Epithelial cell of esophagus (primary cell): ENCODE measurements at regions not wholly inside any gene's neighbourhood (a gene's known extent, or its start where the extent isn't known, plus 50 kb on each side); places are given as distances from the start of the nearest gene placed in this dataset.

ENCODE experiments used
- DNase-seq: peaks from one replicate; pipeline ENCODE4 v3.0.0; 2010; ENCODE audit warnings: low read depth
- H3K4me3 ChIP-seq: 2 replicates; pipeline ENCODE4 v1.5.1; 2011; ENCODE audit warnings: mild to moderate bottlenecking, low read length, control low read depth
- CTCF ChIP-seq: IDR thresholded peaks from 2 replicates; pipeline ENCODE4 v1.5.1; 2011; ENCODE audit warnings: low read depth, mild to moderate bottlenecking, low read length, control low read depth, inconsistent platforms; ENCODE audit not compliant: insufficient read depth; ENCODE audit errors: missing control alignments

- H3K4me3 ChIP-seq = no peak overlapping the region
- DNase-seq = no peak
- TF ChIP-seq CTCF = no peak
These were observed 1356.6 kb upstream of the ADGRL2 start for GRCh38 chr1:80444171-80444570.

GRCh38 chr1:80441664-80442063, 1359.1 kb upstream of the ADGRL2 start:
- peak; percentile 21 for DNase-seq
- peak; percentile 9 for TF ChIP-seq CTCF
- H3K4me3 ChIP-seq = no peak overlapping the region

GRCh38 chr1:80436851-80437250, 1363.9 kb upstream of the ADGRL2 start:
- TF ChIP-seq CTCF = no peak
- DNase-seq = no peak
- no peak overlapping the region for H3K4me3 ChIP-seq

GRCh38 chr1:80427881-80428280, 1372.9 kb upstream of the ADGRL2 start:
- TF ChIP-seq CTCF = no peak
- no peak overlapping the region for H3K4me3 ChIP-seq
- DNase-seq = no peak

GRCh38 chr1:80424249-80424648, 1376.5 kb upstream of the ADGRL2 start:
- TF ChIP-seq CTCF = no peak
- H3K4me3 ChIP-seq = no peak overlapping the region
- DNase-seq = no peak

- DNase-seq = no peak
- no peak overlapping the region for H3K4me3 ChIP-seq
- TF ChIP-seq CTCF = no peak
These were observed 1382.6 kb upstream of the ADGRL2 start for GRCh38 chr1:80418134-80418533.

GRCh38 chr1:80417671-80418070, 1383.1 kb upstream of the ADGRL2 start:
- peak; percentile 86 for DNase-seq
- TF ChIP-seq CTCF = no peak
- no peak overlapping the region for H3K4me3 ChIP-seq
